ENCODE measurements at regions not wholly inside any gene's neighbourhood (a gene's known extent, or its start where the extent isn't known, plus 50 kb on each side); places are given as distances from the start of the nearest gene placed in this dataset.
A peak's percentile ranks its signal among the peaks of the same experiment; 100 is the strongest.

- Histone ChIP-seq H3K4me3 (no peak overlapping the region), H3K27ac (no peak overlapping the region), H3K9me3 (no peaks in the 10 kb centered on the region), H3K27me3 (peaks cover 0 to 2% (median 0%) of the 10 kb centered on the region in 3 donors), H3K36me3 (no peaks in the 10 kb centered on the region), H3K4me1 (peaks cover 0 to 7% (median 0%) of the 10 kb centered on the region in 4 donors)
- 62 to 86% (median 80%) methylated on average over 3 of the region's 3 CpGs for WGBS, 5 donors
- TF ChIP-seq POLR2AphosphoS5 (IDR thresholded peaks at IDR 0.05): no peak
- peak in 1 of 2 donors; percentile 34 for DNase-seq
- intact Hi-C loops (cut with DNase I; ENCODE audit: low total_unique reads): no loop called here
Observed at GRCh38 chr3:124297062-124297980, 305.4 kb upstream of the ROPN1 start.

GRCh38 chr3:124298301-124298700 is 306.4 kb upstream of the ROPN1 start:
- Histone ChIP-seq H3K4me1 (peaks cover 0 to 7% (median 0%) of the 10 kb centered on the region in 4 donors), H3K27ac (no peak overlapping the region), H3K27me3 (no peaks in the 10 kb centered on the region), H3K4me3 (no peak overlapping the region), H3K36me3 (no peaks in the 10 kb centered on the region), H3K9me3 (no peaks in the 10 kb centered on the region)
- intact Hi-C loops (cut with DNase I; ENCODE audit: low total_unique reads): no loop called here
- 86 to 90% (median 86%) methylated on average over 5 of the region's 5 CpGs for WGBS, 5 donors
- no peak for TF ChIP-seq POLR2A (IDR thresholded peaks at IDR 0.05)
- TF ChIP-seq EP300 (IDR thresholded peaks at IDR 0.05): no peak
- TF ChIP-seq POLR2AphosphoS5 (IDR thresholded peaks at IDR 0.05): no peak
- no peak for TF ChIP-seq CTCF (IDR thresholded peaks at IDR 0.05)
- DNase-seq: no peak

DNA sequence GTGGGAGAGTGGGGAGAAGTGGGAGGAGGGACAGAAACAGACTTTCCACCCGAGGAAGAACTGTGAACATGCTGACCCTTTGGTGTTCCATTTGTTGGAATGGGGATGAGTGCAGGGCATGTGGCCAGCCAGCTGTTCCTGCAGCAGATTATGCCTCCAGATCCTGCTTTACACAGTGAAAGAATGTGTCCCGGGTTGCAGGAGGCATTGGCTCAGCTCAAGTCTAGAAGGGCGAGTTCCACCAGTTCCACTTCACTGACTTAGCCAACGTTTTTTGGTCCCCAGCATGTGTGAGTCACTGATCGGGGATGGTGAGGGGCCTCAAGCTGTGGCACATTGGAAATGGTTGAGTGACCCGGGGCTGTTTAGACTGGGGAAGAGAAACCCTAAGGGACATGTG is 307.0 kb upstream of the ROPN1 start:
- Histone ChIP-seq H3K27me3 (no peaks in the 10 kb centered on the region), H3K4me3 (no peak overlapping the region), H3K27ac (no peak overlapping the region), H3K36me3 (no peaks in the 10 kb centered on the region), H3K4me1 (peaks cover 0 to 7% (median 0%) of the 10 kb centered on the region in 4 donors), H3K9me3 (no peaks in the 10 kb centered on the region)
- no peak for TF ChIP-seq CTCF (IDR thresholded peaks at IDR 0.05)
- no peak for TF ChIP-seq POLR2A (IDR thresholded peaks at IDR 0.05)
- TF ChIP-seq POLR2AphosphoS5 (IDR thresholded peaks at IDR 0.05): no peak
- no peak for TF ChIP-seq EP300 (IDR thresholded peaks at IDR 0.05)
- WGBS, 5 donors: 25 to 44% (median 36%) methylated on average over 6 of the region's 6 CpGs
- intact Hi-C loops (cut with DNase I; ENCODE audit: low total_unique reads): no loop called here
- DNase-seq: no peak

DNA sequence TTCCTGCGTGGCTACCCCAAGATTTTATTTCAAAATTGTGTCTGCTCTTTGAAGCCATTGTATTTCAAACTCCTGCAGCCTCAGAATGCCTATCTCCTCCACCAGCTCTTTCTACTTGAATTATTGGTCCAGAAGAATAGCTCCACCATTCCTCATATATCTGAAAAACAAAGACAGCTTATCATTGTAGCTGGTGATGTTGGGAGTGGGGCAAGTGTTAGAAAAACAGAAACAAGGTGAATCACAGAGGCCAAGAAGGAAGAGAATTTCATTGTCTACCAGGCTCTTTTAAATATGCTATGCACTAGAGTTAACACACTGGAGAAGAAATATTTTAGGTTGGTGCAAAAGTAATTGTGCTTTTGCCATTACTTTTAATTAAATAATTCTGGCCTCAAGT is 307.9 kb upstream of the ROPN1 start:
- DNase-seq: no peak
- H3K4me1 ChIP-seq: peaks cover 0 to 7% (median 0%) of the 10 kb centered on the region in 4 donors
- H3K27me3 ChIP-seq: no peaks in the 10 kb centered on the region
- no peaks in the 10 kb centered on the region for H3K9me3 ChIP-seq
- 71 to 90% (median 84%) methylated on average over 1 of the region's 1 CpG for WGBS, 5 donors
- H3K36me3 ChIP-seq: no peaks in the 10 kb centered on the region
- intact Hi-C loops (cut with DNase I; ENCODE audit: low total_unique reads): no loop called here
- no peak for TF ChIP-seq POLR2A (IDR thresholded peaks at IDR 0.05)
- no peak for TF ChIP-seq EP300 (IDR thresholded peaks at IDR 0.05)
- no peak overlapping the region for H3K4me3 ChIP-seq
- no peak overlapping the region for H3K27ac ChIP-seq

DNA sequence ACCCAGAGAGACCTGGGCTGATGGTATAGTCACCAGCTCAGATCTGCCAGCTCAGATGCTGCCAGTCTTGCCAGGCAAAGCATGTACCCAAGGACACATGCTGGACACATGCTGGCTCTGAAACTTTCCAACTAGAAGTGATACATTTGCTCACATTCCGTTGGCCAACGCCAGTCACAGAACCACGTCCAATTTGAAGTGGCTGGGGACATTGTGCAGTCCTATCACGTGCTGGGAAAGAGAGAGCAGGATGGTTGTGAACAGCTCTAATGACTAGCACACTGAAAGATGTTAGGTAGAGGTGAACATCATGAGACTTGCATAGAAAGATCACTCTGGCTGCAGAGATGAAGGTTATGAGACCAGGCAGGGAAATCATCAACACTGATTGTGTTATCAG is 308.5 kb upstream of the ROPN1 start:
- intact Hi-C loops (cut with DNase I; ENCODE audit: low total_unique reads): no loop called here

More for the DNA sequence above, 308.5 kb upstream of the ROPN1 start:
- Histone ChIP-seq H3K4me1 (peaks cover 0 to 7% (median 0%) of the 10 kb centered on the region in 4 donors), H3K9me3 (peaks cover 0 to 1% (median under 1%) of the 10 kb centered on the region in 4 donors), H3K27ac (no peak overlapping the region), H3K36me3 (no peaks in the 10 kb centered on the region), H3K27me3 (no peaks in the 10 kb centered on the region), H3K4me3 (no peak overlapping the region)
- DNase-seq: no peak
- 78 to 91% (median 83%) methylated on average over 4 of the region's 4 CpGs for WGBS, 5 donors
- no peak for TF ChIP-seq CTCF (IDR thresholded peaks at IDR 0.05)

All from stomach (tissue), 8 donors.